HG02571 (cell line): ENCODE measurements at regions not wholly inside any gene's neighbourhood (a gene's known extent, or its start where the extent isn't known, plus 50 kb on each side); places are given as distances from the start of the nearest gene placed in this dataset.
"Not testable (repeated sequence)": the region's sequence is repeated elsewhere in the genome, so short reads cannot be mapped to it uniquely, and the experiment has no call there.

Experiments used
- ATAC-seq: cut with Tn5 transposase; IDR thresholded peaks from one replicate; pipeline ENCODE4 v1.9.1; 2021; ENCODE audit warnings: mild to moderate bottlenecking, moderate library complexity; ENCODE audit not compliant: unreplicated experiment

- ATAC-seq, result no peak
Measured at GRCh38 chr11:122604621-122605020, 50.9 kb upstream of the UBASH3B start.

- ATAC-seq, result no peak
Measured at GRCh38 chr11:122601141-122602125, 54.1 kb upstream of the UBASH3B start.

- no peak for ATAC-seq
Measured at GRCh38 chr11:122600290-122600689, 55.2 kb upstream of the UBASH3B start.

DNA sequence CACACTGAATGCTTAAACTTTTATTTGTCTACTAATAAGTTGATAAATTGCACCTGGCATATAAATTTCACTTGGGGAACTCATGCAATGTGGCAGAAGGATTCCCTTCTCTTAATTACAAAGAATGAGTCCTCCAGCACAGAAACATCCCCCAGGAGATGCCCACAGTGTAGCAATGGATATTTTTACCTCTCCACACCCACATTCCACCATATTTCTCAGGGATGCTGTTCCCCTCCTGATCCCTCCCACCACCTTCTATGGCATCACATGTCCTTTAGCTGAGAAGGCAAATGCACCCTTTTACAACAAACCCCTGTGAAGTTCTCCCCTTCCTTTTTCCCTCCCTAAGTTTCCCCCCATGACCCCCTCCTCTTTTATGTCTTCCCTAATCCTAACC is 56.1 kb upstream of the UBASH3B start:
- ATAC-seq, result no peak

DNA sequence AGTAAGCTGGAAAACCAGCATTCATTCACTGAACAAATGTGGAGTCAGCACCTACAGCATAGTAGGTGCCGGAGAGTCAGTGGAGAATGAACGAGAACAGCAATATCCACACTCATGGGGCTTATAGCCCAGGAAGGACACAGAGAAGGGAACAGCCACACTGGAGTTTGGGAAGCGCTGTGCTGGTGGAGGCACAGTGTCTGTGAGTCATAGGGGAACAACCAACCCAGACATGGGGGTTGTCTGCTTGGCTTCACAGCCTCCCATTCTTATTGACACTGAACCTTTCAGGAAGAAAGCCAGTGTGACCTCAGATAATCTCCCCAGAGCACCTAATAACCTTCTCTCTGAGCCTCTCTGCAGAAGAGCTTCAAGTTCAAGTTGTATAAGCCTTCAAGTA is 56.6 kb upstream of the UBASH3B start:
- ATAC-seq, result no peak

DNA sequence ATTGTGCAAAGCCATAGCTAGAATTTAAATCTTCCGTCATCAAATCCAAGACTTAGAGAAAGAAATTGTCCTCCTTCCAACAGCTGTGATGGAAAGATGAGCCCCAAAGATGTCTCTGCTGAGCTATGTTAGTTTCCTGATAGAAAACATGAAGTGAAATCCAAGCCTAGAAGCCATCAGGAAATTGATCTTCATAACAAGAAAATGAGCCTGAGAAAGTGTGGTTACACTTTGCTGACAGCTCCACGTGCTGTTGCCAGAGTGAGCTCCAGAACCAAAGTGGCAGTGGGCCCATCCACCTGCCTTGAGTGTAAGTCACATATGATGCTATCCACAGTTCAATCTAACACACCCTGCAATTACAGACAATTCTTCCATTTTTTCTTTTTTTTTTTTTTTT is 58.0 kb upstream of the UBASH3B start:
- no peak for ATAC-seq

DNA sequence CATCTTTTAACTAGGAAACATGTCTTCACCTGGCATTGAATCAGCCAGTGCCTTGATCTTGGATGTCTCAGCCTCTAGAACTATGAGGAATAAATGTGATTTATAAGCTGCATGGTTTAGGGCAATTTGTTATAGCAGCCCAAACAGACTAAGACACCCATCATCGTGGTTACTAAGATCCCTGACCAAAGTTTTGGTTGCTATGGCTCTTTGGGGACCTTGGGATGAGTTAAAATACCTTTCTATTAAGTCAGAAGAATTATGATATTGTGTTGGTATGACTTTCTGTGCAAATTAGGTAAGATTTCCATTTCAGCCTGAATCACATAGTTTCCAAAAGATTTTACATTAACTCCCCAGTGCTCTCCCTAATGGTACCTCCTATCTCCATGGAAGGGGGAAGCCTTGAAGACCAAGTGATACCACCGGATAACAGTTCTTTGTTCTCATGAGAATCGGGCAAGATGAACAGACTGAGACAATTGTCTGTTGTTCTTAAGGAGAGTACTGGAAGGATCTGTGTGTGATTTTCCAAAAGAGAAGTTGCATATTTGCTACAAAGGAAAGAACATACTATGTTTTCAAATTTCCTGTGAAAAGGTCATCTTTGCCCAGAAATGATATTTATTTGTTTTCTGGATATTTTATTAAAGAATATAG is 60.4 kb upstream of the UBASH3B start:
- ATAC-seq, result no peak

GRCh38 chr11:122593473-122594420 is 61.8 kb upstream of the UBASH3B start:
- ATAC-seq, result no peak

- no peak for ATAC-seq
Measured at GRCh38 chr11:122592641-122593040, 62.9 kb upstream of the UBASH3B start.

- no peak for ATAC-seq
Measured at GRCh38 chr11:122584670-122585069, 70.9 kb upstream of the UBASH3B start.

DNA sequence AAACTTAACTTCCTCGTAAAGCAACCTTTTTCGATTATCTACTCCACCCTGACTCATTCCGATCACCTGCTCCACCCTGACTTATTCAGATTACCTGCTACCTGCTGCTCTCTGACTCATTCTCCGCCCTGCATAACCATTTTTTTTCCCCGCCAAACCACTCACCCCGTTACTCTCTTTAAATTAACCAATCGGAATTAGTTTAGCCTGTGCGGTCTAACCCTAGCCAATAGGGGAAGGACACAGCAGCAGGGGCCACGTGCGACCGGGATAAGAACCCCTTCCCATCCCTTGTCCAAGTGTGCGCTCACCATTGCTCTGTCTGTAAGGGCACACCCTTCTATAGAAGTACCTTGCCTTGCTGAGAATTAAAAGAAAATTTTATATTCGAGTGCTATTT is 75.5 kb upstream of the UBASH3B start:
- ATAC-seq, result not testable (repeated sequence)

- no peak for ATAC-seq
Measured at GRCh38 chr11:122578171-122578825, 77.2 kb upstream of the UBASH3B start.

- ATAC-seq, result no peak
Measured at GRCh38 chr11:122572592-122572991, 82.9 kb upstream of the UBASH3B start.

- no peak for ATAC-seq
Measured at GRCh38 chr11:122563761-122564160, 91.8 kb upstream of the UBASH3B start.

- no peak for ATAC-seq
Measured at GRCh38 chr11:122559734-122560382, 95.7 kb upstream of the UBASH3B start.

- not testable (repeated sequence) for ATAC-seq
Measured at GRCh38 chr11:122559218-122559617, 96.3 kb upstream of the UBASH3B start.

DNA sequence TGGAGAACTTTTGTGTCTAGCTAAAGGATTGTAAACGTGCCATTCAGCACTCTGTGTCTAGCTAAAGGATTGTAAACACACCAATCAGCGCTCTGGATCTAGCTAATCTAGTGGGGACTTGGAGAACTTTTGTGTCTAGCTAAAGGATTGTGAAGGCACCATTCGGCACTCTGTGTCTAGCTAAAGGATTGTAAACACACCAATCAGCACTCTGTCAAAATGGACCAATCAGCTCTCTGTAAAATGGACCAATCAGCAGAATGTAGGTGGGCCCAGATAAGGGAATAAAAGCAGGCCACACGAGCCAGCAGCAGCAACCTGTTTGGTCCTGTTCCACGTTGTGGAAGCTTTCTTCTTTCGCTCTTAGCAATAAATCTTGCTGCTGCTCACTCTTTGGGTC is 98.4 kb upstream of the UBASH3B start:
- ATAC-seq, result not testable (repeated sequence)

DNA sequence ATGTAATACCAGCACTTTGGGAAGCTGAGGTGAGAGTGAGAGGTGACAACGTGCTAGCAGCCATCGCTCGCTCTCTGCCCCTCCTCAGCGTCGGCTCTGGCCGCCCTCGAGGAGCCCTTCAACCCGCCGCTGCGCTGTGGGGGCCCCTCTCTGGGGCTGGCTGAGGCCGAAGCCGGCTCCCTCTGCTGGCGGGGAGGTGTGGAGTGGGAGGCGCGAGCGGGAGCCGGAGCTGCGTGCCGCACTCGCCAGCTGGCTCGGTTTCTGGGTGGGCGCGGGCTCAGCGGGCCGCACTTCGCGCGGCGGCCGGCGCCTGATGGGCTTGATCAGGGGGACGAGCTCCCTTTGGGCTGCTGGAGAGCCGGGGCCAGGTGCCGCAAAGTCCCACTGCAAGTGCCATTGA is 98.9 kb upstream of the UBASH3B start:
- no peak for ATAC-seq

DNA sequence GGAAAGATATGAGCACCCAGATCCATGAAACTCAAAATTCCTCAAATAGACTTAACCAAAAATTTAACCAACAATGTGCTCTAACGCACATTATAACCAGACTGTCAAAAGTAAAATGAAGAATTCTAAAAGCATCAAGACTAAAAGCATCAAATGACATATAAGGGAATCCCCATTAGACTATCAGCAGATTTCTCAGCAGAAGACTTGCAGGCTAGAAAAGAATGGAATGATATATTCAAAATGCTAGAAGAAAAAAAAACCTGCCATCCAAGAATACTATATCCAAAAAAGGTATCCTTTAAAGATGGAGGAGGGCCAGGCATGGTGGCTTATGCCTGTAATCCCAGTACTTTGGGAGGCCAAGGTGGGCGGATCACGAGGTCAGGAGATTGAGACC is 117.5 kb upstream of the UBASH3B start:
- ATAC-seq, result no peak

DNA sequence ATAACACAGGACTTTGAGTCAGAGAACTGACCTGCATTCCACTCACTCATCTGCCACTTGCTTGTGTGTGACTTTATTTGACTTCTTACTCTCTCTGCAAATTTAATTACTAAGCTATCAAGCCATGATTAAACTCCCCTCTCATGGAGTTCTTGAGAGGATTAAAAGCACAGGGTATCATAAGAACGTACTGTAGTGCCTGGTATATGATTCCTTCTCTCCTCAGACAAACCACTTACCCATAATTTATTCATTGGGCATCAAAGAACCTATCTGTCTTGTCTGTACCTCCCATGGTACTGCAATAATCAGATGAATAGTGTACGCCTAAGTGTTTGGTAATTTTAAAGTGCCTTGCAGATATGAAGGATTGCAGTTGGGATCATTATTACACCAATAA is 130.6 kb upstream of the UBASH3B start:
- no peak for ATAC-seq
